CD14-positive monocyte (primary cell): ENCODE measurements at regions not wholly inside any gene's neighbourhood (a gene's known extent, or its start where the extent isn't known, plus 50 kb on each side); places are given as distances from the start of the nearest gene placed in this dataset.

Experiments used
- DNase-seq, 3 donors: peaks; one replicate each; pipeline ENCODE4 v3.0.0-alpha.2; 2011 to 2022
- H2AFZ ChIP-seq: 2 replicates; pipeline ENCODE4 v1.6.0; 2012; ENCODE audit warnings: mild to moderate bottlenecking, low read depth, low read length, inconsistent platforms; ENCODE audit not compliant: insufficient read depth, poor library complexity, severe bottlenecking
- H3K27ac ChIP-seq, 2 donors: 1 replicate in 1 of 2; 2 replicates in 1 of 2; pipeline ENCODE4 v1.5.1; 2012 to 2013; ENCODE audit warnings: low read length in 2 of 2, control low read depth in 1 of 2, inconsistent platforms in 1 of 2, low read depth in 1 of 2, mild to moderate bottlenecking in 1 of 2
- H3K27me3 ChIP-seq, 2 donors: one replicate each; pipeline versions ENCODE4 v1.6.0 to v1.6.1; 2011 to 2013; ENCODE audit warnings: low read length in 2 of 2; ENCODE audit not compliant: control insufficient read depth in 2 of 2, insufficient read depth in 2 of 2
- H3K36me3 ChIP-seq, 2 donors: replicated peaks in 1 of 2; 1 replicate in 1 of 2; 2 replicates in 1 of 2; pipeline versions ENCODE4 v1.5.1 to v1.6.1; 2012 to 2013; ENCODE audit warnings: low read length in 2 of 2, control low read depth in 1 of 2, inconsistent platforms in 1 of 2, mild to moderate bottlenecking in 1 of 2; ENCODE audit not compliant: insufficient read depth in 2 of 2, control insufficient read depth in 1 of 2
- H3K4me1 ChIP-seq, 2 donors: 1 replicate in 1 of 2; 2 replicates in 1 of 2; pipeline versions ENCODE4 v1.5.1 to v1.6.1; 2012 to 2013; ENCODE audit warnings: low read length in 2 of 2, control low read depth in 1 of 2, inconsistent platforms in 1 of 2, mild to moderate bottlenecking in 1 of 2, moderate library complexity in 1 of 2; ENCODE audit not compliant: insufficient read depth in 2 of 2, control insufficient read depth in 1 of 2
- H3K4me2 ChIP-seq: replicated peaks from 2 replicates; pipeline ENCODE3; 2012; ENCODE audit warnings: low read length, moderate library complexity, mild to moderate bottlenecking; ENCODE audit not compliant: poor library complexity, severe bottlenecking; ENCODE audit errors: extremely low read depth
- H3K4me3 ChIP-seq, 3 experiments: fragments of 200-600 bp in 1 of 3; sonication (generic) in 1 of 3; replicated peaks in 1 of 3; 1 replicate in 2 of 3; 2 replicates in 1 of 3; pipeline ENCODE4 v1.5.1; 2011 to 2013; ENCODE audit warnings: low read length in 3 of 3, mild to moderate bottlenecking in 3 of 3, control low read depth in 2 of 3, low read depth in 2 of 3, inconsistent platforms in 1 of 3, moderate library complexity in 1 of 3
- H3K79me2 ChIP-seq: 2 replicates; pipeline ENCODE4 v1.6.0; 2012; ENCODE audit warnings: mild to moderate bottlenecking, control low read depth, inconsistent platforms, low read length, moderate library complexity; ENCODE audit not compliant: insufficient read depth
- H3K9ac ChIP-seq: 2 replicates; pipeline ENCODE4 v1.6.0; 2017; ENCODE audit warnings: low read length, mild to moderate bottlenecking; ENCODE audit not compliant: insufficient read depth, poor library complexity, severe bottlenecking
- H3K9me3 ChIP-seq, 2 donors: replicated peaks in 1 of 2; 1 replicate in 1 of 2; 2 replicates in 1 of 2; pipeline versions ENCODE4 v1.5.1 to v1.6.1; 2012 to 2013; ENCODE audit warnings: low read length in 2 of 2, control low read depth in 1 of 2; ENCODE audit not compliant: control insufficient read depth in 1 of 2, insufficient read depth in 1 of 2
- H4K20me1 ChIP-seq: 2 replicates; pipeline ENCODE4 v1.6.0; 2012; ENCODE audit warnings: mild to moderate bottlenecking, low read length, control low read depth, moderate library complexity; ENCODE audit not compliant: insufficient read depth
- H3K27ac Mint-ChIP-seq, 7 donors: one replicate each; pipeline ENCODE4 v1.8.0; 2020; ENCODE audit warnings: mild to moderate bottlenecking in 7 of 7, mixed read lengths in 7 of 7, moderate library complexity in 6 of 7, inconsistent platforms in 2 of 7
- H3K27me3 Mint-ChIP-seq, 3 donors: one replicate each; pipeline ENCODE4 v1.8.0; 2021 to 2022; ENCODE audit warnings: low read depth in 3 of 3, mild to moderate bottlenecking in 3 of 3, mixed read lengths in 3 of 3, moderate library complexity in 3 of 3, inconsistent platforms in 1 of 3
- H3K36me3 Mint-ChIP-seq, 2 donors: one replicate each; pipeline ENCODE4 v1.8.0; 2020; ENCODE audit warnings: mixed read lengths in 2 of 2, inconsistent platforms in 1 of 2, mild to moderate bottlenecking in 1 of 2
- H3K4me1 Mint-ChIP-seq: one replicate; pipeline ENCODE4 v1.8.0; 2020; ENCODE audit warnings: mild to moderate bottlenecking, mixed read lengths
- H3K4me3 Mint-ChIP-seq, 2 donors: one replicate each; pipeline ENCODE4 v1.8.0; 2020; ENCODE audit warnings: mild to moderate bottlenecking in 2 of 2, mixed read lengths in 2 of 2, moderate library complexity in 1 of 2
- H3K9me3 Mint-ChIP-seq, 7 donors: one replicate each; pipeline ENCODE4 v1.8.0; 2020 to 2022; ENCODE audit warnings: mixed read lengths in 7 of 7, mild to moderate bottlenecking in 6 of 7, moderate library complexity in 6 of 7, inconsistent platforms in 2 of 7
- CTCF ChIP-seq: fragments of 200-600 bp; IDR thresholded peaks from one replicate; pipeline ENCODE4 v1.8.0; 2022; ENCODE audit warnings: antibody characterized with exemption, mild to moderate bottlenecking
- WGBS: methylation state at CpG from one replicate; pipeline ENCODE4 v1.1.5; 2013; ENCODE audit warnings: missing lambda C conversion rate; ENCODE audit not compliant: insufficient coverage; 5-methylcytosine and 5-hydroxymethylcytosine counted together
- intact Hi-C, 2 donors: fragments of 100-400 bp; cut with micrococcal nuclease; formaldehyde crosslinking; loops; one replicate each; pipeline versions ENCODE4 v1.15.0 to v1.15.1; 2023

- Histone ChIP-seq H3K27ac (no peak overlapping the region), H3K27me3 (no peaks in the 10 kb centered on the region), H3K79me2 (no peaks in the 10 kb centered on the region), H3K9ac (no peak overlapping the region), H3K4me3 (no peak overlapping the region), H3K36me3 (no peaks in the 10 kb centered on the region), H3K4me2 (no peak overlapping the region), H2AFZ (no peak overlapping the region), H3K4me1 (no peaks in the 10 kb centered on the region), H3K9me3 (no peaks in the 10 kb centered on the region), H4K20me1 (no peaks in the 10 kb centered on the region)
- no peak for DNase-seq
- TF ChIP-seq CTCF, result no peak
- Mint-ChIP-seq H3K36me3 (no peaks in the 10 kb centered on the region), H3K27ac (no peak overlapping the region), H3K4me1 (no peaks in the 10 kb centered on the region), H3K9me3 (peaks cover 0 to 3% (median 0%) of the 10 kb centered on the region in 7 donors), H3K27me3 (peaks cover 0 to 1% (median 0%) of the 10 kb centered on the region in 3 donors), H3K4me3 (no peak overlapping the region)
- WGBS, result 40% methylated on average over 1 of the region's 4 CpGs
- intact Hi-C loops, result no loop called here
These were observed 88.5 kb upstream of the SPDL1 start for GRCh38 chr5:169494941-169495548.

GRCh38 chr5:169494383-169494935, 89.1 kb upstream of the SPDL1 start:
- Histone ChIP-seq H3K4me3 (no peak overlapping the region), H3K79me2 (no peaks in the 10 kb centered on the region), H3K27me3 (no peaks in the 10 kb centered on the region), H2AFZ (no peak overlapping the region), H3K9me3 (no peaks in the 10 kb centered on the region), H3K36me3 (no peaks in the 10 kb centered on the region), H4K20me1 (no peaks in the 10 kb centered on the region), H3K4me1 (no peaks in the 10 kb centered on the region), H3K9ac (no peak overlapping the region), H3K27ac (no peak overlapping the region), H3K4me2 (no peak overlapping the region)
- no peak for TF ChIP-seq CTCF
- Mint-ChIP-seq H3K27ac (no peak overlapping the region), H3K4me3 (no peak overlapping the region), H3K9me3 (peaks cover 0 to 3% (median 0%) of the 10 kb centered on the region in 7 donors), H3K4me1 (no peaks in the 10 kb centered on the region), H3K27me3 (peaks cover 0 to 1% (median 0%) of the 10 kb centered on the region in 3 donors), H3K36me3 (no peaks in the 10 kb centered on the region)
- DNase-seq, result no peak
- intact Hi-C loops, result no loop called here
- no CpG with 5 or more reads among the region's 2 CpGs for WGBS
